ENCODE measurements at regions not wholly inside any gene's neighbourhood (a gene's known extent, or its start where the extent isn't known, plus 50 kb on each side); places are given as distances from the start of the nearest gene placed in this dataset.

DNA sequence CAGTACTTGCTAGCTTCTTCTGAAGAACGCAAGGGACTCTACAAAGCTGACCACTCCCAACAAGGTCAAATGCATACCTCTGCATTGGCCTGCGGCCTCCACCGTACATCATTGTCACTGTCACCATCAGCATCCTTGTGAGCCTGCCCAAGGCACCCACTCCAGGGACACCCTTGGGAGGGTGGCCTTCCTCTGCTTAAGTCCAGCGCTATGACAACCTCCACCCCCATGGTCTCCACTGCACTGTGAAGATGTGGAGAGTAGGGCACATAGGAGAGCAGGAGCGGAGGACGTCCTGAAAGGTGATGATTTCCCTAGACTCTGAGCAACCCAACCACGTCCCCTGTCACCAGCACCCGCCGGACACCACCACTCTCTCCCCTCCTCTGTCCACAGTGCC, 252.8 kb downstream of the ALG10 start:
- DNase-seq (ENCODE audit: extremely low read depth, low read depth) = no peak
- TF ChIP-seq, protein P1, sequence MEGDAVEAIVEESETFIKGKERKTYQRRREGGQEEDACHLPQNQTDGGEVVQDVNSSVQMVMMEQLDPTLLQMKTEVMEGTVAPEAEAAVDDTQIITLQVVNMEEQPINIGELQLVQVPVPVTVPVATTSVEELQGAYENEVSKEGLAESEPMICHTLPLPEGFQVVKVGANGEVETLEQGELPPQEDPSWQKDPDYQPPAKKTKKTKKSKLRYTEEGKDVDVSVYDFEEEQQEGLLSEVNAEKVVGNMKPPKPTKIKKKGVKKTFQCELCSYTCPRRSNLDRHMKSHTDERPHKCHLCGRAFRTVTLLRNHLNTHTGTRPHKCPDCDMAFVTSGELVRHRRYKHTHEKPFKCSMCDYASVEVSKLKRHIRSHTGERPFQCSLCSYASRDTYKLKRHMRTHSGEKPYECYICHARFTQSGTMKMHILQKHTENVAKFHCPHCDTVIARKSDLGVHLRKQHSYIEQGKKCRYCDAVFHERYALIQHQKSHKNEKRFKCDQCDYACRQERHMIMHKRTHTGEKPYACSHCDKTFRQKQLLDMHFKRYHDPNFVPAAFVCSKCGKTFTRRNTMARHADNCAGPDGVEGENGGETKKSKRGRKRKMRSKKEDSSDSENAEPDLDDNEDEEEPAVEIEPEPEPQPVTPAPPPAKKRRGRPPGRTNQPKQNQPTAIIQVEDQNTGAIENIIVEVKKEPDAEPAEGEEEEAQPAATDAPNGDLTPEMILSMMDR (IDR thresholded peaks at IDR 0.05; ENCODE audit: low read depth, low read length) = no peak

DNA sequence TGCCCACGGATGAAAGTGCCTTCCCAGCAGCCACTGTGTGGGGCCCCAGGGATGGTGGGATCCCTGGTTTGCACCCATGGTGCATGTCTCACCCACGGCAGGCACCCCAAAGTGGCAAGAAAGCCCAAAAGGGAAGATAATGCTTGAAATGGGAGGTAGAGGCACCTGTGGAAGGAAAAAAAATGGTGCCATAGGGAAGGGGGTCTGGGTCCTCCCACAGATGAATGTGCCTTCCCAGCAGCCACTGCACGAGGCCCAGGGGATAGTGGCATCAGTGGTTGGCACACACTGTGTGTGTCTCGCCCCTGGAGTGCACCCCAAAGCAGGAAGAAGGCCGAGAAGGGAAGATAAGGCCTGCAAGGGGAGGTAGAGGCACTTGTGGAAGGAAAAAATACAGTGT, 264.2 kb downstream of the ALG10 start:
- DNase-seq (ENCODE audit: extremely low read depth, low read depth) = no peak
- TF ChIP-seq, protein P1 (IDR thresholded peaks at IDR 0.05; ENCODE audit: low read depth, low read length) = no peak

GRCh38 chr12:34286934-34287333, 264.6 kb downstream of the ALG10 start:
- no peak for DNase-seq (ENCODE audit: extremely low read depth, low read depth)
- TF ChIP-seq, protein P1 (IDR thresholded peaks at IDR 0.05; ENCODE audit: low read depth, low read length) = no peak

DNA sequence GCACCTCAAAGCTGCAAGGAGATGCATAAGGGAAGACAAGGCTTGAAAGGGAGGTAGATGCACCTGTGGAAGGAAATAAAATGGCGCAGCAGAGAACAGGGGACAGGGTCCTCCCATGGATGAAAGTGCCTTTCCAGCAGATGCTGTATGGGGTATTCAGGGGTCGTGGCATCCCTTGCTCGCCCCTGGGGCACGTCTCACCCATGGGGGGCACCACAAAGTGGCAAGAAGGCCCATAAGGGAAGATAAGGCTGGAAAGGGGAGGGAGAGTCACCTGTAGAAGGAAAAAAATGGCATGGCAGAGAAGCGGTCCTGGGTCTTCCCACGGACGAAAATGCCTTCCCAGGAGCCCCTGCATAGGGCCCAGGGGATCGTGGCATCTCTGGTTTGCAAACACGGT, 265.1 kb downstream of the ALG10 start:
- no peak for DNase-seq (ENCODE audit: extremely low read depth, low read depth)
- TF ChIP-seq, protein P1 (IDR thresholded peaks at IDR 0.05; ENCODE audit: low read depth, low read length) = no peak

- DNase-seq (ENCODE audit: extremely low read depth, low read depth) = no peak
- TF ChIP-seq, protein P1 (IDR thresholded peaks at IDR 0.05; ENCODE audit: low read depth, low read length) = no peak
Observed at GRCh38 chr12:34287986-34288962, 266.0 kb downstream of the ALG10 start.

- TF ChIP-seq, protein P1 (IDR thresholded peaks at IDR 0.05; ENCODE audit: low read depth, low read length) = no peak
- no peak for DNase-seq (ENCODE audit: extremely low read depth, low read depth)
Observed at GRCh38 chr12:34288963-34289345, 266.7 kb downstream of the ALG10 start.
